ENCODE measurements at regions not wholly inside any gene's neighbourhood (a gene's known extent, or its start where the extent isn't known, plus 50 kb on each side); places are given as distances from the start of the nearest gene placed in this dataset.
"Not testable (repeated sequence)": the region's sequence is repeated elsewhere in the genome, so short reads cannot be mapped to it uniquely, and the experiment has no call there.

- DNase-seq = no peak
These were observed 1855.5 kb downstream of the MAT2B start for GRCh38 chr5:165360784-165361542.

DNA sequence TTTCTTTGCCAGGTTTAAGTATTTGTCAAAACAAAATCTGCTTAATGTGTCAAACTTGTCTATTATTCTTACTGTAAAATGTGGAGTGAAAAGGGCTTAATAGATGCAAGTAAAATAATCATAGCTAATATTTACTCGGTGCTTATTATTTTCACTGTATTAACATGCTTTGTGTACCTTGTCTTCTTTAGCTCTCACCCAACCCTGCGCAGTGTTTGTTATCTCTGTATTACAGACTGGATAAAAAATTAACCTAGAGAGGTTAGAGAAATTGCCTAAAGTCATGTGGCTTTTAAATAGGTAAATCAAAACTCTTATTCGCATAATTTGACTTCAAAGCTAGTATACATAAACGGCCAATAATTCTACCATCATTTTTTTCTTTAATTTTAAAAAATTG, 1864.8 kb downstream of the MAT2B start:
- DNase-seq = no peak

DNA sequence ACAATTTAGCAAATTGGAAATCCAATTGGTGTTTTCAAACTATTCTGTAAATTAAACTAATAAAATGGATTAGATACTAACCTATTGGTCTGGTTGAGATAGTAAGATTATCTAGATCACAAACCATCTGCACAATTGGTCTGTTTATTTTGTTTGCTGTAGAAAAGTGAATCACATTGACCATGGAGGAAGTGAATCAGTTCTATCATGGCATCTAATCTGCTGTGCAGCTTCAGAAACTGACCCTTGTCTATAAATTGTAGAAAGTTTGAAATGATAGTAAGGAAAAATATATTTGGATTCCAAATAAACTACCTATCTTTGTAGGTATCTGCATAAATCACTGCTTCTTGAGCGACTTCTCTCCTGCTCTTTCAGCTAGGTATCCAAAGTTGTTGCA, 1865.4 kb downstream of the MAT2B start:
- DNase-seq = no peak

DNA sequence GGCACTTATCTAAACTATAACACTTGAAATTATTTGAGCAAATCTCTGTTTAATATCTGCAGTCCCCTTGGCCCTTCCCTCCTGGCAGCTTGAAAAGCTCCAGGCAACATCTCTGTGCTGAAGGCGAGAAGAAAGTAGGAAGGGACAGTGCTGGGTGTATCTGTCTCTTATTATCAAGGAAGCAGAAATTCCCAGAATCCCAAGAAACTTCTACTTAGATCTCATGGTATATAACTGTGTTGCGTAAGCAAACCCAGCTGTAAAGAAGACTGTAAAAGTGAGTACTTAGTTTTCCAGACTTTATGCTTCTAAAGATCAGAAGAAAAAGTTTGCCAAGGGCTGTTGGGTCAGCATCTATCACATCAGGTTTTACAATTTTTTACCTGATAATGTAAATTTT, 1869.8 kb downstream of the MAT2B start:
- DNase-seq = no peak

- no peak for DNase-seq
These were observed 1888.4 kb downstream of the MAT2B start for GRCh38 chr5:165393839-165394238.

DNA sequence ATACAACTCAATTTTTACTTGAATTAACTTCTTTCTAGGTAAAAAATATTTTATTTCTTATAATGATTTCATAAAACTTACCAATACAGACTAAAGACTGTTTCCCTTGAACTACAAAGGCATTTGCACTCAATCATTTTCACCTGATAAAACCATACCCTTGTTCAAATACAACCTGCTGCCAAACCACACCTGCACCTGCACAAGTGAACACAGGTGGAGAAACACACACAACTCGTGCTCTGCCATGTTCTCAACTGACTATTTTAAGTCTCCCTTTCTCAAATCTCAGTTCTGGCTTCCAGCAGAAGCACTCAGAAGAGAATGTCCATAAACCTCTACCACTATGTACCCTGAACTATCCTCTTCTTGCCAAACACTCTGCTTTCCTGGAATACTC, 1892.1 kb downstream of the MAT2B start:
- no peak for DNase-seq

- DNase-seq = no peak
These were observed 1894.7 kb downstream of the MAT2B start for GRCh38 chr5:165400086-165400485.

DNA sequence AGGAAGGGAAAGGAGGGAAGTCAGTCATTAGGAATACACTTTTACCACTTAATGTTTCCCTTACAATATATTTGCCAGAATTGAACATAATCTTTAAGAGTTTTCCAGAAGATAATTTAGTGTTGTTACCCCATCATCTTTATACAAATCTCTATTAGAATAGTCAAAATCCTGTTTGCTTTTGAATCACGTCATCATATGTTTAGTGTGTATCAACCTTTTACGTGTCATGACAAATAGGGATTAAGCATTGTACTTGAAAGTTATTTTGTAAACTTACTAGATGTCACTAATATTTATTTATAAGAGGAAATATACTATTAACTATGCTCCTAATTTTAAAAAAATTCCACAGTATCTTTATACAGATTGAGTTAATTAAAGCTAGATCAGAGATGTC, 1899.5 kb downstream of the MAT2B start:
- no peak for DNase-seq

GRCh38 chr5:165405340-165405739, 1899.9 kb downstream of the MAT2B start:
- DNase-seq = no peak

DNA sequence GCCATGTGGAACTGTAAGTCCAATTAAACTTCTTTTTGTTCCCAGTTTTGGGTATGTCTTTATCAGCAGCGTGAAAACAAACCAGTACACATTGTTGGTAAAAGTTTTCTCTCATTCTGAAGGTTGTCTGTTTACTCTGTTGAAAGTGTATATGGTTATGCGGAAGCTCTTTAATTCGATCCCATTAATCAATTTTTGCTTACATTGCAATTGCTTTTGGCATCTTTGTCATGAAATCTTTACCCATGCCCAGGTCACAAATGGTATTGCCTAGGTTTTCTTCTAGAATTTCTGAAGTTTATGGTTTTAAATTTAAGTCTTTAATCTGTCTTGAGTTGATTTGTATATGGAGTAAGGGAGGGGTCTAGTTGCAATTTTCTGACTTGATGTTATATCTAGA, 1901.9 kb downstream of the MAT2B start:
- no peak for DNase-seq

DNA sequence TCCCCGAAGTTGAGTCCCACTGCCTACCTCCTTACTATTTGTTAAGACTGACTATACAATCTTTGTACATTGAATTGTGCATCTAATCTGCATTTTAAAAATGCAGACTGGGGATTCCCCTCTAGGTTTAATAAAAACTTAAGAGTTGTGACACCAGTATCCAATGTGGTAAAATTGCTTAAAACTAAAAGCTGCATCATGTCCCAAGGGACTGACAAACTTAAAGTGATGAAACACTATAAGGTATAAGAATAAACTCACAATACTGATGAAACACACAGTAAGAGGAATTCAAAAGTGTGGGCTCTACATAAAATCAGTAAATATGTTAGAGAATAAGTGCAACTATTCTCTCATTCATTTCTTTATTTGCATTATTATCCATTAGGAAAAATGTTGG, 1905.1 kb downstream of the MAT2B start:
- DNase-seq = no peak

- DNase-seq = not testable (repeated sequence)
These were observed 1906.1 kb downstream of the MAT2B start for GRCh38 chr5:165411532-165411931.

DNA sequence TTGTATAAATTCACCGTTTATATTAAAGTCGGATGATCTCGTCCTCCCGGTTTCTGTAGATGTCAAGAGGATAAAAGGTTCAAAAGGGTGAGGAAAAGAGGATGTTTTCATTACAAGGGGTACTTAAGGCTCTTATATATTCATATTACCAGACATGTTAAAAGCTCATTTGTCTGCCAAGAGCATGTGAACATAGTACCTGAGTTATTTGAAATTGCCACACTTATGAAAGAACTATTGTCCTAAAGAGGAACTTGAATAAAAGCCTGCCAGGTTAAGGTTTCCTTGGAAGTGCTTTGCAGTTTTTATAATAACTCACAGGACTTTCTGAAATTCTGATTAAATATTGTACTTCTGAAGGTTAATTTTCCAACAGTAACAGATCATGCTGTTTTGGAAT, 1915.1 kb downstream of the MAT2B start:
- DNase-seq = no peak

- DNase-seq = no peak
These were observed 1918.4 kb downstream of the MAT2B start for GRCh38 chr5:165423697-165424299.

- no peak for DNase-seq
These were observed 1920.2 kb downstream of the MAT2B start for GRCh38 chr5:165425594-165425993.

DNA sequence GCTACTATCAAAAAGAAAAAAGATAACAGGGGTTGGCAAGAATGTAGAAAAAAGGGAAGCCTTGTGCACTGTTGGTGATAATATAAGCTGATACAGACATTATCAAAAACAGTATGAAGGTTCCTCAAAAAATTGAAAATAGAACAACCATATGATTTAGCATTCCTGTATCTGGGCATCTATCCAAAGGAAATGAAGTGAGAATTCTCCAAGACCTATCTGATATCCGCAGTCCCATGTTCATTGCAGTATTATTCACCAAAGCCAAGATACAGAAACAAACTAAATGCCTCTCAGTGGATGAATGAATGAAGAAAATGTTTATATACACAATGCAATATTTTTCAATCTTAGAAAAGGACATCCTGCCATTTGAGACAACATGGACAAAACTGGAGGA, 1943.3 kb downstream of the MAT2B start:
- DNase-seq = no peak

DNA sequence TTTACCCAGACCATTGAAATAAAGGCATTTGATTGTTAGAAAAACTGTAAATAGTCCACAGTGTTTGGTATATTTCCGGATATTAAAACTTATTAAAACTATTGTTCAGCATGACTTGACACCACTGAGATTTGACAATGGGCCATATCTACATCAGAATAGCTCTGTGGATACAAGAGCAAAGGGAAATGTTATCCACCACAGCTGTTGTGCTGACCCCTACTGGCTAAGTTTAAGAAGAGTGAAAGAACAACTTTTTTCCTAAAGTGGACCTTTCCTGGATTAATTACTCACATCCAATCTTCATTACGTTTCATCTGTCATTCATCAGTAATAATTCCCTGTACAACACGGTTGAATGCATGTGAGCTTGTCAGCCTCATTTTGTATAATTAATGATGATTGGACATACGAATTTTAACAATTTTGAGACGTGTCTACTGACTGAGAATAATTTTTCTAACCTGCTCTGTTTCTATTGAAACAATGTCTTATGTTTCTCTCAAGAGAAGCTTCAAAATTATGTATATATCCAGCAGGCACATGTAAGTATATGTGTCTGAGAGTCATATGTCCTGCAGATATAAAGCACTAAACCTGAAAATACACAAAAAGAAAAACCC, 1952.6 kb downstream of the MAT2B start:
- DNase-seq = no peak

DNA sequence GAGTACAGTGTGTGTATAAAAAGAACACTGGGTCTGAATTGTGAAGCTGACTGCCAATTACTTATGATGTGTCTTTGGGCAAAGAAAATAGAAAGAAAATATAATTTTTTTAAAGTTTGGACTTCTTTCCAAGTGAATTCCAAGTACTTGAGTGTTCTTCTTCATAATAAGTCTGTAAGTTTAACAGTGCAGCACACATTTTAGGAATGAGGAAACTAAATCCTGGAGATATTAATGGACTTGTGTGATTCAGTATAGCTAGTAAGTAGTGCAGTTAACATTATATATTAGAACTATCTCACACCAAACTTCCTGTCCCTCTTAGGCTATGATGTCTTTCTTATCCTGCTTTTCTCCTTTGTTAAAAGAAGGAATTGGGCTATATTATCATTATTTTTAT, 1953.8 kb downstream of the MAT2B start:
- no peak for DNase-seq

DNA sequence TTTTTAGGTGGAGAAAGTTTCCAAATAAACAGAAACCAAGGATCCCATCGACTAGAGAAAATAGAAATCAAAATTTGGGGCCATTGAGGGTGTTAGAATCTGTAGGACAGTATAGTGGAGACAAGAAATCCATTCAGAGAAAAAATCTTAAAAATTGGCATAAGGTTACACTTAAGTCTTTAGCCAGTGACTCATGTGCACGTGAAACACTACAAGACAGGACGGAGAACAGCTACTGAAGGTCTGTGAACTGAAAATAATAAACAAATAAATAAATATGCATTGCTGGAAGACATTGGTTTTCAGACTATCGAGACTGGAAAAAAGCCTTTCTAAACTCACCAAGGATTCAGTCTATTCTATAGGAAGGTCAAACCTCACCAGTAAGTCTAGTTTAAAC, 1955.5 kb downstream of the MAT2B start:
- no peak for DNase-seq

GRCh38 chr5:165477546-165477945, 1972.1 kb downstream of the MAT2B start:
- no peak for DNase-seq

DNA sequence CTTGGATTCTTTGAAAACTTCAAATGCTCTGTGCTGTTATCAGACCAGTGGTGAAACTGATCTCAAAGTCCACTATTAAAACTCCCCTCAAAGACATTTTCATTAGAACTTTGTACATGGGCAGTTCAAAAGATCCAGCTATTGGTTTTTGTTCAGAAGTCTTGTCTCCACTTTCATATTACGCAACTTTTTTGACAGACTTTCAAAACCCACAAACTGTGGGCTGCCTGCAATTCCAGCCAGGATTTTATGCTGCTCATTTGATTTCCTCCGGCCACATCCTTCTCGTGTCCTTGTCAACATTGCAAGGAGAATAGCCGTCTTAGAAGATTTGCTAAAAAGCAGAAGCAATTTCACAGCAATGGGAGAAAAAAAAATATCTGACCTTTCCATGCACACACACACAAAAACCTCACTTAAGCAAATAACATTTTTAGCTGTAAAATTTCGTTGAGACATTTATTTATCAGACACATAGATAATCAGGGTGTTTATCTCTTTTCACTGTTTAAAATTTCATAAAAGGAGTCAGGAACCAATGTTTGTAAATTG, 1990.5 kb downstream of the MAT2B start:
- no peak for DNase-seq

DNA sequence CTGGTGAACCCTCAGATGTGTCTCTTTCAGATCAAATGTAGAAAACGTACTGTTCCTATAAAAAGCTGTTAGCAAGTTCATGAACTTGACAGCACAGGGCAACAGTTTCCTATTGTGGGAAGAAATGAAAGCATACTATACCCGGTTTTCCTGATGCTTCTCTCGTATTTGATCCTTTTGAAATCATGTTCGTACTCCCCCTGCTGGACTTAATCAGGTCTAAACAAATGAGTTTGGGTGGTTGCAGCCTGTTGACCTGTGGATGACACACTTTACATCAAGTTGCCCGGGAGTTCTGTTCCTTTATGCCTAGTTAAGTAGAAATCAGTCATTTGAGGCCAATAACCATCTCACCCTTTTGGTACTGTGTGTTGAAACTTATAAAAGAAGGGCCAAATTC, 1992.3 kb downstream of the MAT2B start:
- DNase-seq = no peak

DNA sequence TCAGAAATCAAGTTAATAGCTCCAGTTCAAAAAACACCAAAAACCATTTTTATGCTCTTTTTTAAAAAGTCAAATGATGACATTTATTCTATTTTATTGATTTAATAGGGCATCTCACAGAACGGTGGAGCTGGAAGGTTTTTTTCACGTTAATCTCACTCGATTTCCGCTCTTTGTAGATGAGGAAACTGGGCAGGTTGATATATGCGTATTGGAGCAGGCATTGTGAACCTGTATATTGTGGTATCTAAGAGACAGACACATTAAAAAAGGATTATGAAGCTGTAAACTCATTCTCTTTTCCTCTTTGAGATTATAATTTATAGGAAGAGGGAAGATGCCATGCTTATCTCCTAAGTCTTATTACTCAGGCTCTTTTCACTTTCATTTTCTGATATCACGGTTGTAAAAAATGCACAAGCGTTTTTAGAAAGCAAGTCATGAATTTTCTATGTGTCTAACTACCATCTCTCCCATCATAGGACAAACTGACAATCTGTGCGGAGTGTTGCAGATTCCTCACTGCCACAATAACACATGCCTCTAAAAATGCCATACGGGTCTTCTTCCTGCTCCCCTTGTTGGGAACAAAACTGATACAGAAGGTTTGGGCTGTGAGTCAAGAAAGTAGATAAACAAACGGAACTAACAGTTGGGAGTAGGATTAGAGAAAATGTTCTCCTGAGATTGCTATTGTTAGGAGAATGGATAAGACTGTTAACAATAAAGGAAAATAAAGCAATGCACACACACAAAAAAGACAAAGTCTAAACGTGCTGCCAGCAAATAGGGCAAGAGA, 1997.7 kb downstream of the MAT2B start:
- no peak for DNase-seq
